HT-29 (cell line): ENCODE measurements at regions not wholly inside any gene's neighbourhood (a gene's known extent, or its start where the extent isn't known, plus 50 kb on each side); places are given as distances from the start of the nearest gene placed in this dataset.

ENCODE experiments used
- DNase-seq: peaks from one replicate; pipeline ENCODE4 v3.0.0-alpha.2; 2015; ENCODE audit warnings: low spot score

DNA sequence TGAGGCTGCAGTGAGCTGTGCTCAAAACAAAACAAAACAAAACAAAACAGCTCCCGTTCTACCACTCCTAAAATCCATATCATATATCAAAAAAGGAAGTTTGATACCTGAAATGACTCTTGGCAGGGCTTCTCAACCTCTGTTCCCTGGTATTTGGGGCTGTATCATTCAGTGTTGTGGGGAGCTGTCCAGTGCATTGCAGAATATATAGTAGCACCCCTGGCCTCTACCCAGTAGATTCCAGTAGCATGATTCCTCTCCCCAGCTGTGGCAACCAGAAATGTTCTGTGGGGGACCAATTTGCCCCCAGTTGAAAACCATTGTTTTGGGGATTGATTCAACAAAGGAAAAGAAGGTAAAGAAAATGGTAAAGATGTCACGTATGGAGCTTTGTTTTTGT, 238.9 kb downstream of the PRL start:
- DNase-seq = no peak

DNA sequence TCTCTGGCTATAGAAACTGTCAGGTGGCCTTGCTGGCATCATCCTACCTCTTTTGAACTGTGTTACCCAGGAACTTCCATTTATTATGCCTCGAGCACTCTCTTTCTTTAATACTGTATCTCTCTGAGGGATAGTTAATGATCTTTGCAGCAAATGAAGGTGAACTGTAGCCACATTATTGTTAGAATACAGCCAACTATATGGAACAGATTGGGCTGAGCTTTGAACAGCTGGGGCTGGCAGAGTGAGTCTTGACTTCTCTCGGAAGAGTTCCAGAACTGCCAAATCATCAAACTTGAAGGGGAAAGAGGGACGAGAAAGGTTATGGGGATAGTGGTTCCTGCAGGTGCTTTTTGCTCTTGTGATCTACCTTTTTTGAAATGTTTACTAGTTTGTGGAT, 237.7 kb downstream of the PRL start:
- DNase-seq = no peak

DNA sequence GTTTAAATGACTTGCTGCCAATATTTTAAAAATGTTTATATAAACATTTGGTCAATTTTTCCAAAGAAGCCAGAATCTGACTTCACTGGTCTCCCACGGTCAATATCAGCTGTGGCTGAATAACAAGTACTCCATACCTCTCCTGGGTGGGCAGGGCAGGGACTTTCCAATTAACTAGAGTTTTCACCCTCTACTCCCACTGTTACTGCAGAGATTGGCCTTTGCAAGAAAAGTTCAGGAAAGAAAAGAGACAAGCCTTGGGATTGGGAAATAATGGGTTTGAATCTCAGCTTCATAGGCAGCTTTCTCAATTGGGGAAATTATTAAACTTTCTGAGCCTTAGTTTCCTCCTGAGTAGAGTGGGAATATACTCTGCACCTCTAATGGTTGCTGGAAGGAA, 236.9 kb downstream of the PRL start:
- DNase-seq = no peak

DNA sequence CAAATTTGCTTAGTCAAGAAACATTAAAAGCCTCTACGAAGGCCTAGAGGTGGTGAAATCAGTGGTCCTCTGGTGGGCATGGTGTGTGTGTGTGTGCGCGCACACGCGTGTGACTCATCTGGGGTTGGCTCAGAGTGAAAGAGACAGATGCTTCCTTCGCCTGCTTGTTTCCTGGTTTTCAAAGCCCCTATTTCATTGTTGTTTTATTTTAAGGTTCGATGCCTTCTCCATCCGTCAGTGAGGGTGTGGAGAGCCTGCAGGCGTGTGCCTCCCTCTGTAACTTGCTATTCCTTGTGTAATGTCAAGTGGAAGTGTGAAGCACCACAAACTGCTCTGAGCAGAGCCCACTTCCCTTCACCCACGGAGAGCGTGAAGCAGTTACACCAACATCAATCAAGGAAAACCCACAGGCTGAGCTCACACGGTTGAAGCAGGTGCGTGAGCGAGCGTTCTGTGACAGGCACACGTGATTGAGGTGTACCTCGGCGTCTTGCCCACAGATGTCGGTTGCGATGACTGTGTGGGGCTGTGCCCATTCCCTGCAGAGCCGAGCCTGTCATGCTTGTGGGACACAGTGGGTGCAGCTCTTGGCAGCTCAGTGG, 233.9 kb downstream of the PRL start:
- no peak for DNase-seq

DNA sequence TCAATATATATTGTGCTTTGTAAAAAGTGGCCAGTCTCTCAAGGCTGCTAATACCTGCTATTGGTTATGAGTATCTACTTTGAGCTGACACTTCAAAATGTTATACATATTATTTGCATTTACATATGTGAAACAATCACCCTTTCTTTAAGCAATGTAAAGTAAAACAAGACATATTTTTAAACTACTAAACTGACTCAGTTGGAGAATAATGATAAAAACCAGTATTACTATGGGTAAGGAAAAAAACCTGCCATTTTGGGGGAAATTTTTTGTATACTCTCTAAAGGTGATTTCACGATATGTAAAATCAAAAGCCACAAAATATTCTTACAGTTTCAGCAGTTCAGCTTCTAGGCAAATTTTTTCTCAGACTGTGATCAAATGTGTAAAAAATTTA, 232.3 kb downstream of the PRL start:
- DNase-seq = no peak

DNA sequence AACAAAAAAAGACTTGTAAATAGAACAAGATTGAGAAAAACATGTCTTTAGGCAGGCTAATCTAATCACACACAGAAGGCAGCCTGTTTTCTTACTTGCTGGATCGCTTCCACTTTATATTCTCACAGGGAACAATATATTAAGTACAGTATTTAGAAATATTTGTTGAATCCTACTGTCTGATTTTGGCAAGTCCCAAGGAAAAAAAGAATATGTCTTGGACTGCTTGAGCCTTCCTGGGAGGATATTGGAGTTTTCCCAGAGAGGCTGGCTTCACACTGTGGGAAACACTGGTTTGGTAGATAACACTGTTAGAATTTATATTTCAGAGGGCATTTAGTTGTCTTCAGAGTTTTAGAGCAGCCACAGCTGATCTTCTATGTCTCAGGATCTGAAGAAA, 229.7 kb downstream of the PRL start:
- no peak for DNase-seq

DNA sequence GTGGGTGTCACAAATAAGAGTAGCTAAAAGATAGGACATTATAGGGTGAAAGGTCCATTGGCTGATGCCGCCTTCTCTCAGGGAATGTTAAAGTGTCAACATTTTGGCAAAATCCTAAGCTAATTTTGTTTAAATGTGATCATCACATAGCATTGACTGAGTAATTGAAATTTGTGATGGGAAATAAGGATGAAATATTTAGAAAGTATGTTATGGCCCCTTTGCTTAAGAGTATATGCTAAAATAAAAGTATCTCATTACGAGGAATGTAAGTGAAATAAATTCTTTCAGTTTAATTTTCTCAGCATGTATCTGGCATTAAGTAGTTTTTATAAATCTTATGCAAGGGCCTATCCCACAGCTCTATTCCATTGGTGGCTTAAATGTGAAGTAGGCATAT, 229.2 kb downstream of the PRL start:
- no peak for DNase-seq

DNA sequence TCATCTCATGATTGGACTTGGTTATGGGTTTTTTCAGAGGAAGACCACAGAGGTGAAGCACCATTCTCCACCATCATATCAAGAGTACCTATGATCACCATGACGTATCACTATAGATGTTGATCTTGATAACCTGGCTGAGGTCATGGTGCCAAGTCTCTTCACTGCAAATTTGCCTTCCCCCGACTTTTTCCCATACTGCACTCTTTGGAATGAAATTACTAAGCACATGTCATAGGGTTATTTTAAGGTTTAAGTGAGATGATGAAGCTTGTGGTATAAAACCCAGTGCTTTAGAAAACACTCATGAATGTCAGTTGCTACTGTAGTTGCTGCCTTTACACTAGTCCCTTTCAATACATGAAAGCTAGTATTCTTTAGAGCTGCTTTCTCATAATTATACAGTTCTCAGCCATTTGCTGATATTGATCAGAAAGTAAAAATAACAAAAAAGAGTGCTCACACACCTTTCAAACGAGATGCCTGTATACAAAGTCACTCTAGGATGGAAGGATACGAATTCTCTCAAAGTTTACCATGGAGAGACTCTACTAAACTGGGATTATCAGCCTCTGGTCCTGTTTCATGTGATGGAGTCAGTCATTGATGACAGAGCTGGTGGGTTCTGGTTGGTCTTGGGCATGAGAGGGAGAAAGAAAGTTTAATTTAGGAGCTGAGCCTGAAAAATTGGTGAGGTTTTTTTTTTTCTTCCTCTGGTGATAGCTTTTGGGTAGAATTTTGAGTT, 228.1 kb downstream of the PRL start:
- DNase-seq = no peak

DNA sequence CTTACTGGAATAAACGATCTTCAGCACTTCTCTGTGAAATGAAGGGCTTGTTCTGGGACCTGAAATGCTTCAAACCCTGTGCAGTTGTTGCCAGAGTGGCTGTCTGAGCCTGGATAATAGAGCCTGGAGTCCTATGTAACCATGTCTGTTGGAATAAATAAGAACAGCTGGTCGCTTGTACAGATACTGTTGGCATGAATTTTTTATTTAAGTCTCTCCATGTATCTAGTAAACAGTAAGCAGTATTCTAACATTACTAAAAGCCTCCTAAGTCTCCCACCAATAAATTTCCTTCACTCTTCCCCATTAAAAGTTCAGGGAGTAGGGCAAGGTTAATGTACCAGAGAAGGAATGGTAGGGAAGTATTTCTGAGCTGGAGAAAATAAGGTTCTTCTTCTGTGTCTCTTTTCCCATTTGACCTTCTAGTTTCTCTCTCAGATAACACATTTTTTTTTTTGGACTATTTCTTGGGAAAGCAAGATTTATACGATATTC, 227.5 kb downstream of the PRL start:
- DNase-seq = no peak

DNA sequence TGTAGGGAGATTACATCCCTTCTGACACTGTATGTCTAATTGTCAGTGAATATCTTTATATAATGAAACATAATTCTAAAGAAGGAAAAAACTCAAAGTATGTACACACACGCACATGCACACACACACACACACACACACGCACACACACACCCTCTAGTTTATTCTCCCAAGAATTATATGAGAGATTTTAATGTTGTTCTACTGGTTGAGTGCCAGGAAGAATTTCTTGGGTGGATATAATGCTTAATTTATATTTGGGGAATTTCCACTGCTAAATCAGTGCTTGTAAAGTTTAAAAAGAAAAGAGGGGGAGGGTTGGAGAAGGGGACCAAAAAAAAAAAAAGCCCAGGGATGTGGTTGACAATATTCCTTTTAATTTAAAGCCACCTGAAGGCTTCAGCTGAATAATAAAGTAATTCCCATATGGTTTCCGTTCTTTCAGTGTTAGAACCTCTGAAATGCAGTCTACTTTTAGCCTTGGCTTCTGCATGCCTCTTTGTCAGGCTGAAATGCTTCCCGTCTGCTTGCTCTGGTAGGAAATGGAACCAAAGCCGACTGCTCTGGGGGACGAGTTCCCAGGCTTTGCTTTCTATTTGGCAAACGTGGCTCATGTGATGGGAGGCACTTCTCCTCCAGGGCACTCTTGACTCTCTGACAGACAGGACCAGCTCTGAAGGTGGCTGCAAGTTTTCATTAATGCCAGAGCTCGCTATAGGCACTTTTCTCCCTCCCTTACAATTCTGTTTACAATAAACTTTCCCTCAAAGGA, 225.4 kb downstream of the PRL start:
- DNase-seq = no peak

DNA sequence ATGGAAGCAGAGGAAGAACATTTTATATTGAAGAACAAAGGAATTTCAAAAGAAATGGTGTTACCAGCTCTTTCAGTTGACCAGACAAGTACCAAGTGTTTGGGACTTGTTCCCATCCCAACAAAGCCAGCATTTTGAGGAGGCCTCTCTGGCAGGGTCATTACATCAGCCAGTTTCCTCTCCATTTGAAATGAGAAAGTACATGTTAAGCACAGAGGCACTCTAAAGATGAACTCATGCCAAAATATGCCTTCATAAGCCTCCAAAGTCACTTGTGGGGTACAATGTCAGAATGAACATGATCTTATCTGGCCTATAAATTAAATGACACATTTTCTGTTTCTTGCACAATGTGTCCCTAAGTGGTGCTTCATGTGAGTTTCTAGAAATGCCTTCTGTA, 223.9 kb downstream of the PRL start:
- DNase-seq = no peak

DNA sequence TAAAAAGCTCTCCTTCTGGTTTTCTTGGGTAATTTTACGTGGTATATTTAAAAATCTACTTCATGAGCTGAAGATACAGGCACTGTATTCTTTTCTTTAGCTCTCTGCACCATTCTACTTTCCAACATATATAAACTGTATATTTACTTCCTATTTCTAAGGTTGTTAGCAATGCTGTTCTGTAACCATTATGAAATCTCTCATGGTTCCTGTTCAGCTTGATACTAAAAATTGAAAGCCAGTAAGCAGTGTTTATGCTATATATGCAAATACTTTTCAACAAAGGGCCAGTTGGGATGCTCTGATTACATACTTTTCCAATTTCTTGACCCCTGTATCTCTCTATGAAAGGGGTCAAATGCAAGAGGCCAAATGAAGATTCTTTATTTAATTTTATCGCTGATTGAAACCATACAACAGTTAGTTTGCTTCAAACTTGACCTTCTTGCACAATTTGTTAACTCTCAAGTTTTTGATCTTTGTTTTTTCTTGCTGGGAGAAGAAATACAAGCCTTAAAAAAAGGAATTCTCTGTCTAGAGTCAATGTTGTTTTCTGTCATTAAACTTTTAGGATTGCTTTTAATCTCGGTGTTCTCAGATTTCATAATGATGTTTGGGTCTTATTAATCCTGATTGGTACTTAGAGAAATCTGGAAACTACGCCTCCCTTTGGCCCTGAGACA, 223.2 kb downstream of the PRL start:
- DNase-seq = no peak

DNA sequence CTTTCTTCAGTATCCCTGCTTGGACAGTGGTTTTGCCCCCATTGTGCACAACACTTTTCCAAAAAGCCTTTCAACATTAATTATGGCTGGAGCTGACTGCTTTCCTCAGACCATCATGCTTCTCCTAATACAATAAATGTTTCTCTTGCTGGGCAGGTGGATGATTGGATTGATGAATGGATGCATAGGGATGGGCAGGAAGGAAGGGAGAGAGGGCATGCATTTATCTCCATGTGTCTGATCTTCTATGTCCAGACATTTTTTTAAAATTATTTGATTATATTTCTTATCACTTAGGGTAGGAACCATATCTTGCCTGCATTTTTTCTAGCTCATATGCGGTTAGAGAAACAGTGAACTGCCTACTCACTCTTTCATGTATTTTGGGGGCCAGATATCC, 218.5 kb downstream of the PRL start:
- no peak for DNase-seq

DNA sequence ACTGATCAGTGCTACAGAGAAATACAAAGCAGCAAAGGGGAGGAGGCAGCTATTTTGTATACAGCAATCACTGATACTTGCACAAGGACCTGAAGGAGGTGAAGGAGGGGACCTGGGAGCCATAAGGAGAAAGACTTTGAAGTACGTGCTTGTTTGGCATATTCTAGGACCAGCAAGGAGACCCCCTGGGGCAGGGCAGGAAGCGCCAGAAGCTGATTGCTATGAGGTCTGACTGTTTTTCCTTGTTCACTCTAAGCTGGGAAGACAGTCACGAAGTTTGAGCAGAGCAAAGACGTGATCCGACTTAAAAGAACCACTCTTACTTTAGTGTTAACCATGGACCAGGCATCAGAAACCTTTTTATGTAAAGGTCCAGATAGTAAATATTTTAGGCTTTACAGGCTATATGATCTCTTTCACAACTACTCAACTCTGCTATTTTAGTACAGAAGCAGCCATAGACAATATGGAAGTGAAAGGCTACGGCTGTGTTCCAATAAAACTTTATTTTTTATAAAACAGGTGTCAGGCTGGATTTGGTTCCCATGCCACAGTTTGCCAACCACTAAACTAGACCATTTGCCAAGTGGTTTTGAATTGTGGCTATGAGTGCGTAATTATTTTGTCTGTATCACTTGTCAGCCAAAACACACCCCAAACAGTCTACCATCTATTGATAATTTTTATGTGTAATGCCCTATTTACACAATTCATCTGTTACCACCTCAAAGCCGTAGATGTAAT, 217.9 kb downstream of the PRL start:
- DNase-seq = no peak

DNA sequence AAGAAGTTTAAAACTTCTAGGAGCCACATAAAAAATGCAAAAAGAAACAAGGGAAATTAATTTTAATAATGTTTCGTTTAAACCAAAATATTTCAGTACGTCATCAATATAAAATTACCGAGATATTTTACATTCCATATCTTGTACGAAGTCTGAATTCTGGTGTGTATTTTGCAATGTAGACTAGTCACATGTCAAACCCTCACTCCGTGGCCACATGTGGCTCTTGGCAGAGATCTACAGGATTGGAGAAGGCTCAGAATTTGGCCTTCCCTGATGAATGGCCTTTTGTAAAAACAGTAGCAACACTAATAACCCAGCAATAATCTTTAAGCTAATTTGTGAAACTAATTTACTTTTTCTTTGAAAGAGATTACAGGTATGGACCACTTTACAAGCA, 217.1 kb downstream of the PRL start:
- DNase-seq = no peak

DNA sequence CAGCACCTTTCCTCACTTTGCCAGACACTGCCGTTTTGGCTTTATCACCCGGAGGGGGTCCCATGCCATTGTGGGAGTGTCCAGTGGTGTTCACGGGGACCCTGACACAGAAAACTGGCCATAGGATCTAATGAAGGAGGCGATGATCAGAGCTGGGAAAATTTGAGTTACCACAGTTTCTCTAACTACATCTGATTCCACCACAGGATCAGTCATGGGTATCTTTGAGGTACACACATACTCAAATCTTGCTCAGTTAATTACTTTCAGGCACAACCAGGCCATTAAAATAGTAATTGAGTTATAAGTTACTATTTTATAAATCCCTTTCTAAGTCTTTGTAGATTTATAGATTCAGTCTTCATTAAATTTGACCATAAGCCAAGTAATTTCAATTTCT, 215.1 kb downstream of the PRL start:
- no peak for DNase-seq

DNA sequence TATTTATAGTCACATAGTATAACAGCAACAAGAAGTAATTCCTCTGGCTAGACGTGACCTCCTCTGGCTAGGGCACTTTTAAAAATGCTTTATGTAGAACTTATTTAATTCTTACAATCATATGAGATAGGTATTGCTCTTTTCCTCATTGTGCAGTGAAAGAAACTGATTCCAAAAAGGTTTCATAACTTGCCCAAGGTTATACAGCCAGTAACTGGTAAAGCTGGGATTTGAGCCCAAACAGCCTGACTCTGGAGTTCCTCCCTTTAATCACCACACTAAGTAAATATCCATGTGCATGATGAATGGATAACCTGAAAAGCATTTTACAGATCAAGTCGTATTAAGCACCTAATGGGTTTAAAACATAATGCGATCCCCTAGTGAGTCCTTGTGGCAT, 214.6 kb downstream of the PRL start:
- no peak for DNase-seq

DNA sequence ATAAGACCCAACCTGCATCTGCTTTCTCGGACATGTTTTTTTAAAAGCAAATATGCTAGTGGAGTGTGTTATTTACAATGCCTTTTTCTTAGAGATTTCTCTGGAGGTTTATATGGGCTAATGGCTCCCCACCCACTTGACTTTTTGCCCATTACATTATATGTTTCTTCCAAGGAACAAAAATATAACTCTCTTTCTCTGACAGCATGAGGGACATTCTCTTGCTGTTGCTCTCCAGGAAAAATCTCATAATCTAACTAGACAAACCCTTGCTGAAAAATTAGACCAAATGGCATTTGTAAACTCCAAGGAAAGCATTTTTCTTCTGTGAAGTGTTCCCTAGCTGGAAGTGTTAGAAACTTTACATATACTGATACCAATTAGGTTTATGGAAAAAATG, 213.7 kb downstream of the PRL start:
- DNase-seq = no peak

DNA sequence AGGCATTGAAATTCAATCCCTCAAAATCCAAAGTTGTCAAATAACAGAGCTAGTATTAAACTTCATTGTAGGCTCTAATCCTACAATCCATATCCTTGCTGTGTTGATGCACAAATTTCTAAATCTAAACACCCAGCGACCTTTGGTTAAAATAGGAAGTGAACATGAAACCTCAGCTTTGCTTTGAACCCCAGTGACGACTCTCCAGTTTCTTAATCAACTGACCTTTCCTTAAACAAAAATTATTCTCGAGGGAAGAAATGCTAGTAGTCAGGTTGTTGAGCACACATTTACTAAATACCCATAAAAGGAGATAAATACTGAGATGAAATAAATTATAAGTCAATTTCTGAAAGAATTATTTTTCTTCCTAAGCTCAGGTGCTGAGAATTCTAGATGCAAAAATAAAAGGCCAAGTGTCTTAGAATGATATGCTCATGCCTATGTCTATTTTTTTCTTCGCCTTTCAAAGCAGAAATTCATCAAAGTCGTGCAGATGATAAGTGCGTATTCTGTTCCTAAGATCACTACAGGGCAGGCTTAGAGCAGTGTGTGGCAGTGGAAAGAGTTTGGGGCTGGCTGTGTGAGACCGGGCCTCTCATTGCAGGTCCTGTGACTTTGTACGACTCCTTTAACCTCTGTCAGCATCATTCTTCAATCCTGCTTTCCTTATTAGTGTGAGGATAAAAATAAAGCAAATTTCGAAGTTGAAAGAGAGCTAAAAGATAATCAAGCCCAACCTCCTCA, 208.7 kb downstream of the PRL start:
- DNase-seq = no peak

DNA sequence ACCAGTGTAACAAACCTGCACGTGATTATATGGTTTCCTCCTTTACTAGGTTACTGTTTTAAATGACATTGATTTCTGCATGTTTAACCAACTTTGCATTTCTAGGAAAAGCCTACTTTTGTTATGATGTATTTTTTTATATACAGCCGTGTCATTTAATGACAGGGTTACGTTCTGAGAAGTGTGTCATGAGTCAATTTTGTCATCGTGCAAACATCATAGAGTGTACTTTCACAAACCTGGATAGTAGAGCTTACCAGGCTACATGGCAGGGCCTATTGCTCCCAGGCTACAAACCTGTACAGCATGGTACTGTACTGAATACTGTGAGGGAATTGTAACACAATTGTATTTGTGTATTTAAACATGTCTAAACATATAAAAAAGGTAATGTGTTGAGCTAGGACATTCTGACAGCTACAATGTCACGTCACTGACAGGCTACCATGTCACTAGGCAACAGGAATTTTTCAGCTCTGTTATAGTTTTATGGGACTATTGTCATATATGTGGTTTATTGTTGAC, 205.3 kb downstream of the PRL start:
- DNase-seq = no peak

DNA sequence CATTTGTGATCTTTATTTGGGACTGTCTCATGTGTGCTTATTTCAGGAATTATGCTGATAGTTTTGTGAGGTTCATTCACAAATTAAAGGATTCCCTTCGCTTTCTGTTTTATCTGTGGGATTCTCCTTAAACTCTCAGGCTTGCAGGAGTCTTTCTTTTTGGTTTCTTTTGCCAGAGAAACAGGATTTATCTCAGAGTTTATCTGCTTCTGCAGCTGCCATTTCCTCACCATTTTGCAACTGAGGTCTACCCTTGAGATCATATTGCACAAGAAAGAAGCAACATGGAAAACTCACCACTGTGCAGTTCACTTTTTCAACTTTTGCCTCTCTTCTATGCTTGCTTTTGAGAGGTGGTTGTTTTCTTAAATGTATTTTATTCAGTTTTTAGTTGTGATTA, 201.0 kb downstream of the PRL start:
- no peak for DNase-seq
